GM18517 (cell line): ENCODE measurements at regions not wholly inside any gene's neighbourhood (a gene's known extent, or its start where the extent isn't known, plus 50 kb on each side); places are given as distances from the start of the nearest gene placed in this dataset.
"Not testable (repeated sequence)": the region's sequence is repeated elsewhere in the genome, so short reads cannot be mapped to it uniquely, and the experiment has no call there.

Experiments
- ATAC-seq: cut with Tn5 transposase; IDR thresholded peaks from one replicate; pipeline ENCODE4 v1.9.1; 2021; ENCODE audit warnings: mild to moderate bottlenecking, moderate library complexity; ENCODE audit not compliant: unreplicated experiment

GRCh38 chr4:128758314-128758922 is 51.1 kb upstream of the JADE1 start:
- ATAC-seq = no peak

- ATAC-seq = no peak
These were observed 51.8 kb upstream of the JADE1 start for GRCh38 chr4:128757712-128758111.

GRCh38 chr4:128751354-128751753 is 58.1 kb upstream of the JADE1 start:
- ATAC-seq = no peak

- ATAC-seq = not testable (repeated sequence)
These were observed 67.8 kb upstream of the JADE1 start for GRCh38 chr4:128741748-128742147.

GRCh38 chr4:128737098-128737513 is 72.4 kb upstream of the JADE1 start:
- ATAC-seq = no peak

GRCh38 chr4:128735714-128736113 is 73.8 kb upstream of the JADE1 start:
- no peak for ATAC-seq

- ATAC-seq = no peak
These were observed 81.3 kb upstream of the JADE1 start for GRCh38 chr4:128728190-128728589.

- ATAC-seq = no peak
These were observed 81.8 kb upstream of the JADE1 start for GRCh38 chr4:128727658-128728057.

- ATAC-seq = no peak
These were observed 84.0 kb upstream of the JADE1 start for GRCh38 chr4:128725405-128726055.

- no peak for ATAC-seq
These were observed 86.6 kb upstream of the JADE1 start for GRCh38 chr4:128722911-128723310.

GRCh38 chr4:128721896-128722295 is 87.6 kb upstream of the JADE1 start:
- no peak for ATAC-seq

GRCh38 chr4:128720270-128720669 is 89.2 kb upstream of the JADE1 start:
- no peak for ATAC-seq

- ATAC-seq = no peak
These were observed 90.7 kb upstream of the JADE1 start for GRCh38 chr4:128718768-128719167.

- no peak for ATAC-seq
These were observed 93.2 kb upstream of the JADE1 start for GRCh38 chr4:128716338-128716737.

- no peak for ATAC-seq
These were observed 93.9 kb upstream of the JADE1 start for GRCh38 chr4:128715616-128716015.

GRCh38 chr4:128711361-128711760 is 98.1 kb upstream of the JADE1 start:
- ATAC-seq = no peak

GRCh38 chr4:128709268-128709667 is 100.2 kb upstream of the JADE1 start:
- ATAC-seq = no peak

GRCh38 chr4:128707864-128708263 is 101.6 kb upstream of the JADE1 start:
- ATAC-seq = no peak

- no peak for ATAC-seq
These were observed 105.6 kb upstream of the JADE1 start for GRCh38 chr4:128703948-128704347.

GRCh38 chr4:128700659-128701350 is 108.7 kb upstream of the JADE1 start:
- no peak for ATAC-seq

GRCh38 chr4:128698386-128698785 is 111.1 kb upstream of the JADE1 start:
- ATAC-seq = no peak

- ATAC-seq = no peak
These were observed 112.2 kb upstream of the JADE1 start for GRCh38 chr4:128697323-128697722.
